ENCODE measurements at regions not wholly inside any gene's neighbourhood (a gene's known extent, or its start where the extent isn't known, plus 50 kb on each side); places are given as distances from the start of the nearest gene placed in this dataset.

GRCh38 chr2:88828397-88829137 lies 137.1 kb downstream of the RPIA start:
- Histone ChIP-seq H3K4me1 (ENCODE audit: control insufficient read depth, insufficient read depth, low read length) (no peaks in the 10 kb centered on the region), H3K36me3 (ENCODE audit: control insufficient read depth in 2 of 2, insufficient read depth in 2 of 2, low read length in 1 of 2) (no peaks in the 10 kb centered on the region), H3K9me3 (replicated peaks; ENCODE audit: control insufficient read depth, insufficient read depth, low read length) (no peaks in the 10 kb centered on the region), H3K27ac (ENCODE audit: control insufficient read depth, insufficient read depth) (no peak overlapping the region), H3K9ac (ENCODE audit: control insufficient read depth, insufficient read depth, low read length) (no peak overlapping the region), H3K27me3 (replicated peaks in 1 of 2; ENCODE audit: control insufficient read depth in 2 of 2, insufficient read depth in 2 of 2, low read length in 1 of 2) (no peaks in the 10 kb centered on the region), H4K20me1 (ENCODE audit: control insufficient read depth, insufficient read depth) (no peaks in the 10 kb centered on the region), H3K79me2 (ENCODE audit: control insufficient read depth, insufficient read depth, low read length) (no peaks in the 10 kb centered on the region; the same call in 1 of the 2 replicates), H2AFZ (ENCODE audit: control insufficient read depth, low read depth, low read length) (no peak overlapping the region), H3K4me2 (ENCODE audit: control insufficient read depth, insufficient read depth) (no peak overlapping the region), H3K4me3 (no peak overlapping the region)
- ATAC-seq, result no peak
- no peak for DNase-seq (ENCODE audit: low read depth, low spot score)
- SMC1A ChIA-PET (ENCODE audit: uncharacterized antibody, unreplicated experiment), result no interaction called here
- POLR2A ChIA-PET, result no interaction called here
- RAD21 ChIA-PET (ENCODE audit: unreplicated experiment), result no interaction called here
- no peak for FAIRE-seq
- BruUV-seq (replicated peaks), result no TSS peak
- WGBS (ENCODE audit: insufficient coverage, insufficient replicate concordance, low lambda C conversion rate, missing lambda C conversion rate), result 58% methylated on average over 11 of the region's 13 CpGs
- TF ChIP-seq SREBF2 (IDR thresholded peaks at IDR 0.05; ENCODE audit: low read length), result no peak
- no peak for TF ChIP-seq HDGF (IDR thresholded peaks at IDR 0.05)
- TF ChIP-seq IRF3 (IDR thresholded peaks at IDR 0.05), result no peak
- TF ChIP-seq TARDBP (IDR thresholded peaks at IDR 0.05; ENCODE audit: borderline replicate concordance), result no peak
- no peak for TF ChIP-seq CEBPB (IDR thresholded peaks at IDR 0.05; ENCODE audit: borderline replicate concordance in 1 of 2, low read depth in 2 of 2, low read length in 2 of 2)
- no peak for TF ChIP-seq IKZF1 (conservative IDR thresholded peaks at IDR 0.05)
- no peak for TF ChIP-seq SPI1 (IDR thresholded peaks at IDR 0.05; ENCODE audit: borderline replicate concordance, insufficient read depth, low read depth, low read length)
- TF ChIP-seq SRF (IDR thresholded peaks at IDR 0.05; ENCODE audit: low read depth in 2 of 2, low read length in 2 of 2), result no peak
- TF ChIP-seq SIX5 (IDR thresholded peaks at IDR 0.05; ENCODE audit: low read depth, low read length, severe bottlenecking), result no peak
- TF ChIP-seq WRNIP1 (IDR thresholded peaks at IDR 0.05; ENCODE audit: borderline replicate concordance, low read depth, low read length), result no peak
- in situ Hi-C loops (cut with MboI) (no loop called here), intact Hi-C loops (cut with micrococcal nuclease; ENCODE audit: unreplicated experiment) (no loop called here)
- CTCF ChIA-PET, result no interaction called here
